H1 (cell line): ENCODE measurements at regions not wholly inside any gene's neighbourhood (a gene's known extent, or its start where the extent isn't known, plus 50 kb on each side); places are given as distances from the start of the nearest gene placed in this dataset.

ENCODE experiments used
- CBX5 ChIP-seq: fragments of 300-800, 300-1000 bp; sonication (generic); IDR thresholded peaks from 2 replicates; pipeline ENCODE4 v1.7.1; 2016; ENCODE audit warnings: antibody characterized with exemption, low read length, low read depth
- CBX8 ChIP-seq: fragments of 300-800, 300-1000 bp; sonication (generic); IDR thresholded peaks from 2 replicates; pipeline ENCODE4 v1.7.1; 2016; ENCODE audit warnings: low read depth, low read length, borderline replicate concordance
- CHD2 ChIP-seq: IDR thresholded peaks from 2 replicates; pipeline ENCODE4 v1.6.1; 2012; ENCODE audit warnings: low read length, improper control_type of control experiment
- CHD7 ChIP-seq: fragments of 300-600 bp; sonication (generic); IDR thresholded peaks from 2 replicates; pipeline ENCODE4 v1.7.1; 2012; ENCODE audit warnings: low read length, moderate library complexity, mild to moderate bottlenecking, inconsistent platforms; ENCODE audit not compliant: insufficient replicate concordance
- EZH2 ChIP-seq: fragments of 200-600 bp; sonication (generic); IDR thresholded peaks from 2 replicates; pipeline ENCODE4 v1.7.1; 2012; ENCODE audit warnings: low read depth, mild to moderate bottlenecking, moderate library complexity, low read length, inconsistent platforms; ENCODE audit not compliant: severe bottlenecking
- FOSL1 ChIP-seq: IDR thresholded peaks from 2 replicates; pipeline ENCODE4 v1.6.1; 2011; ENCODE audit warnings: mild to moderate bottlenecking, low read depth, low read length, moderate library complexity; ENCODE audit not compliant: insufficient read depth
- GABPA ChIP-seq: IDR thresholded peaks from 2 replicates; pipeline ENCODE4 v1.6.1; 2011; ENCODE audit warnings: mild to moderate bottlenecking, low read length, moderate library complexity, borderline replicate concordance; ENCODE audit not compliant: insufficient read depth
- GTF2F1 ChIP-seq: IDR thresholded peaks from 2 replicates; pipeline ENCODE4 v1.6.1; 2012; ENCODE audit warnings: low read depth, low read length, improper control_type of control experiment, borderline replicate concordance
- SAP30 ChIP-seq: fragments of 300-600 bp; sonication (generic); IDR thresholded peaks from 2 replicates; pipeline ENCODE4 v1.7.1; 2012; ENCODE audit warnings: low read length, moderate library complexity, mild to moderate bottlenecking, inconsistent platforms; ENCODE audit not compliant: insufficient read depth, insufficient replicate concordance
- SP2 ChIP-seq: IDR thresholded peaks from 2 replicates; pipeline ENCODE4 v1.6.1; 2012; ENCODE audit warnings: mild to moderate bottlenecking, low read length, inconsistent platforms
- TAF7 ChIP-seq: optimal IDR thresholded peaks from 2 replicates; pipeline ENCODE3; 2011; ENCODE audit warnings: low read depth, mild to moderate bottlenecking, inconsistent platforms, low read length, moderate library complexity, borderline replicate concordance
- TCF12 ChIP-seq: IDR thresholded peaks from 2 replicates; pipeline ENCODE4 v1.6.1; 2011; ENCODE audit warnings: low read depth, mild to moderate bottlenecking, low read length
- TEAD4 ChIP-seq: IDR thresholded peaks from 2 replicates; pipeline ENCODE4 v1.6.1; 2012; ENCODE audit warnings: low read depth, low read length, inconsistent platforms, mixed read lengths

GRCh38 chr18:43886341-43886740, 609.1 kb upstream of the SYT4 start (continued):
- no peak for TF ChIP-seq CHD7
- TF ChIP-seq CBX8: no peak
- TF ChIP-seq GABPA: no peak
- no peak for TF ChIP-seq SAP30
- no peak for TF ChIP-seq SP2
- TF ChIP-seq FOSL1: no peak
- TF ChIP-seq TEAD4: no peak
- TF ChIP-seq TAF7: no peak
- TF ChIP-seq CHD2: no peak
- TF ChIP-seq GTF2F1: no peak
- no peak for TF ChIP-seq TCF12
- TF ChIP-seq EZH2: no peak
- TF ChIP-seq CBX5: no peak
